Keratinocyte (primary cell): ENCODE measurements at regions not wholly inside any gene's neighbourhood (a gene's known extent, or its start where the extent isn't known, plus 50 kb on each side); places are given as distances from the start of the nearest gene placed in this dataset.
"Not testable (repeated sequence)": the region's sequence is repeated elsewhere in the genome, so short reads cannot be mapped to it uniquely, and the experiment has no call there.

Source experiments
- DNase-seq: peaks from one replicate; pipeline ENCODE4 v3.0.0-alpha.2; 2011; ENCODE audit warnings: low read depth, missing footprints, low spot score
- FAIRE-seq: peaks from 2 replicates; lab custom pipeline; 2011; peaks lifted over from hg19 to GRCh38; lab: Jason Lieb, UNC
- H2AFZ ChIP-seq: 2 replicates; pipeline ENCODE4 v1.6.0; 2012; ENCODE audit warnings: low read length, control low read depth, inconsistent platforms; ENCODE audit not compliant: control insufficient read depth
- H3K27ac ChIP-seq: 2 replicates; pipeline ENCODE4 v1.5.1; 2011; ENCODE audit warnings: low read length; ENCODE audit not compliant: control insufficient read depth, insufficient read depth
- H3K27me3 ChIP-seq: 3 replicates; pipeline ENCODE4 v1.6.0; 2011; ENCODE audit warnings: low read length; ENCODE audit not compliant: control insufficient read depth, insufficient read depth; ENCODE audit errors: extremely low read depth
- H3K36me3 ChIP-seq, 2 experiments: 2 replicates in 1 of 2; 3 replicates in 1 of 2; pipeline ENCODE4 v1.5.1; 2011; ENCODE audit warnings: low read length in 2 of 2, mild to moderate bottlenecking in 1 of 2; ENCODE audit not compliant: control insufficient read depth in 2 of 2, insufficient read depth in 2 of 2; ENCODE audit errors: extremely low read depth in 1 of 2
- H3K4me1 ChIP-seq: 3 replicates; pipeline ENCODE4 v1.5.1; 2011; ENCODE audit warnings: low read length; ENCODE audit not compliant: control insufficient read depth, insufficient read depth; ENCODE audit errors: extremely low read depth
- H3K4me2 ChIP-seq: 3 replicates; pipeline ENCODE4 v1.6.0; 2011; ENCODE audit warnings: low read depth, low read length; ENCODE audit not compliant: control insufficient read depth, insufficient read depth; ENCODE audit errors: extremely low read depth
- H3K4me3 ChIP-seq, 3 experiments: fragments of 200-600 bp in 1 of 3; sonication (generic) in 1 of 3; 2 replicates in 2 of 3; 3 replicates in 1 of 3; pipeline ENCODE4 v1.5.1; 2011 to 2016; ENCODE audit warnings: low read length in 3 of 3, mild to moderate bottlenecking in 3 of 3, control low read depth in 2 of 3, inconsistent platforms in 1 of 3, low read depth in 1 of 3, mixed read lengths in 1 of 3, mixed run types in 1 of 3, moderate library complexity in 1 of 3; ENCODE audit not compliant: control insufficient read depth in 2 of 3, insufficient read depth in 2 of 3; ENCODE audit errors: extremely low read depth in 1 of 3
- H3K79me2 ChIP-seq: 2 replicates; pipeline ENCODE4 v1.6.0; 2012; ENCODE audit warnings: low read length; ENCODE audit not compliant: control insufficient read depth, insufficient read depth
- H3K9ac ChIP-seq: 3 replicates; pipeline ENCODE4 v1.6.0; 2011; ENCODE audit warnings: low read length; ENCODE audit not compliant: control insufficient read depth, insufficient read depth; ENCODE audit errors: extremely low read depth
- H3K9me1 ChIP-seq: 3 replicates; pipeline ENCODE4 v1.6.0; 2011; ENCODE audit warnings: low read length; ENCODE audit not compliant: control insufficient read depth, insufficient read depth; ENCODE audit errors: extremely low read depth
- H3K9me3 ChIP-seq: 2 replicates; pipeline ENCODE4 v1.5.1; 2012; ENCODE audit warnings: low read depth, low read length; ENCODE audit not compliant: control insufficient read depth
- H4K20me1 ChIP-seq: 3 replicates; pipeline ENCODE4 v1.6.0; 2011; ENCODE audit warnings: low read length; ENCODE audit not compliant: control insufficient read depth, insufficient read depth; ENCODE audit errors: extremely low read depth
- CTCF ChIP-seq, 3 experiments: IDR thresholded peaks in 1 of 3; conservative IDR thresholded peaks in 1 of 3; optimal IDR thresholded peaks in 1 of 3; 2 replicates in 2 of 3; 3 replicates in 1 of 3; pipeline versions ENCODE3 to v1.5.1; 2011; ENCODE audit warnings: low read length in 3 of 3, mild to moderate bottlenecking in 3 of 3, moderate library complexity in 2 of 3, control low read depth in 1 of 3, inconsistent platforms in 1 of 3; ENCODE audit not compliant: insufficient read depth in 2 of 3; ENCODE audit errors: extremely low read depth in 1 of 3
- EZH2 ChIP-seq: IDR thresholded peaks from one replicate; pipeline ENCODE4 v1.6.1; 2012; ENCODE audit warnings: inconsistent platforms, mild to moderate bottlenecking, low read length, moderate library complexity
- dilution Hi-C: fragments of 300-500 bp; cut with MboI; formaldehyde crosslinking; loops from one replicate; pipeline ENCODE4 v1.7.0; 2020; ENCODE audit warnings: low sequenced_read_pairs; ENCODE audit not compliant: extremely low pct_ligation_motif_present

GRCh38 chr13:90938848-90939247 lies 408.6 kb upstream of the MIR17HG start:
- Histone ChIP-seq H3K9ac (no peak overlapping the region), H4K20me1 (no peaks in the 10 kb centered on the region), H3K4me3 (no peak overlapping the region), H3K27ac (no peak overlapping the region), H3K9me1 (no peaks in the 10 kb centered on the region), H3K27me3 (no peaks in the 10 kb centered on the region), H3K36me3 (no peaks in the 10 kb centered on the region), H2AFZ (no peak overlapping the region), H3K4me2 (no peak overlapping the region), H3K79me2 (no peaks in the 10 kb centered on the region), H3K9me3 (no peaks in the 10 kb centered on the region), H3K4me1 (no peaks in the 10 kb centered on the region)
- no peak for TF ChIP-seq EZH2
- FAIRE-seq, result no peak
- no peak for DNase-seq
- dilution Hi-C loops, result no loop called here

- no peak for TF ChIP-seq CTCF (optimal IDR thresholded peaks at IDR 0.05 in 1 of 3, IDR thresholded peaks at IDR 0.05 in 1 of 3, conservative IDR thresholded peaks at IDR 0.05 in 1 of 3; ENCODE audit: extremely low read depth in 1 of 3, insufficient read depth in 2 of 3, low read length in 3 of 3)
- no peak for TF ChIP-seq EZH2
- no peaks in the 10 kb centered on the region for H3K4me1 ChIP-seq
- H3K9me3 ChIP-seq, result no peaks in the 10 kb centered on the region
- no peaks in the 10 kb centered on the region for H3K79me2 ChIP-seq
- H3K9me1 ChIP-seq, result no peaks in the 10 kb centered on the region
- no peaks in the 10 kb centered on the region for H4K20me1 ChIP-seq
- dilution Hi-C loops, result no loop called here
- no peaks in the 10 kb centered on the region for H3K27me3 ChIP-seq
- DNase-seq (no peak), FAIRE-seq (no peak)
- no peak overlapping the region for H3K4me2 ChIP-seq
- no peak overlapping the region for H2AFZ ChIP-seq
- H3K27ac ChIP-seq, result no peak overlapping the region
- H3K36me3 ChIP-seq, result no peaks in the 10 kb centered on the region
- no peak overlapping the region for H3K9ac ChIP-seq
- no peak overlapping the region for H3K4me3 ChIP-seq
Observed at GRCh38 chr13:90943946-90944345, 403.5 kb upstream of the MIR17HG start.

- FAIRE-seq, H3K36me3 ChIP-seq, H3K27ac ChIP-seq, H2AFZ ChIP-seq, H3K9me1 ChIP-seq, H3K4me1 ChIP-seq, H3K79me2 ChIP-seq, H3K4me3 ChIP-seq, H3K9ac ChIP-seq, H4K20me1 ChIP-seq, H3K27me3 ChIP-seq, DNase-seq, H3K9me3 ChIP-seq, H3K4me2 ChIP-seq, dilution Hi-C loops: not testable (repeated sequence)
Observed at GRCh38 chr13:90945146-90945545, 402.3 kb upstream of the MIR17HG start.

- H3K9me1 ChIP-seq, dilution Hi-C loops, FAIRE-seq, H3K9ac ChIP-seq, H3K4me1 ChIP-seq, H3K4me3 ChIP-seq, H4K20me1 ChIP-seq, H3K27ac ChIP-seq, H3K36me3 ChIP-seq, H3K4me2 ChIP-seq, H2AFZ ChIP-seq, H3K79me2 ChIP-seq, DNase-seq, H3K9me3 ChIP-seq, H3K27me3 ChIP-seq: not testable (repeated sequence)
Observed at GRCh38 chr13:90946125-90946524, 401.4 kb upstream of the MIR17HG start.
